ENCODE measurements at regions not wholly inside any gene's neighbourhood (a gene's known extent, or its start where the extent isn't known, plus 50 kb on each side); places are given as distances from the start of the nearest gene placed in this dataset.

DNA sequence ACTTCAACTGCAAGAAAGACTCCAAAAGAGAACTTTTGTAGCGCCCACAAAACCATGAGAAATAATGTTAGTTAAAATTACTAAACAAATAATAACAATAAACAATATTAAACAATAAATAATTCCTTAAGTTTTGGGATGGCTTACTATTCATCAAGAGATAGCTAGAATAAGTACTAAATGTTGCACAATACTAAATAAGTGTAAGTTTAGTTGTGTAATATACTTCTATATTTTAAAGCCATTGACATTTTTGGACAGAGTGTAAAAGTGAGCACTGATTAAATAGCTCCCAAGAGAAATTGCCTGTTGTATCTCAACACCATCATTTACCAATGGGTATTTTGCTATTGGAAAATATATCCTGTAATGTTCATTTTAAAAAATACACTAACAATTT is 166.7 kb downstream of the ALG10 start:
- no peak for DNase-seq (ENCODE audit: low read depth in 2 of 3, low spot score in 2 of 3)

DNA sequence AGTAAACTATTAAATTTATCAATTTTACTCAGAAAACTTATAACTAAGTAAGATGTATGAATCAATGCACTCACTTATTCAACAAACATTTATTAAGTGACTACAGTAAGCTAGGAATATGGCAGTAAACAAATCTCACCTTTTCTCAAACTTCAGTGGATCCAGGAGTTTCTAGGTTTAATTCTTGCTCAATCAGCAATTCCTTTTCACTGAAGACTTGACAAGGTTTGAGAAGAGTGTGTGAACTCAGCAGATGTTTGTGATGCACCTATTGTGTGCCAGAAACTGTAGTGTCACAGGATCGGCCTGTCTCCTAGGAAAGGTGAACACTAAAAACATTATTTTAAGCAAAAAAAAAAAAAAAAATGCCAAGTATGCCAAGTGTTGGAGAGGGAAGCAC is 167.8 kb downstream of the ALG10 start:
- DNase-seq (ENCODE audit: low read depth in 2 of 3, low spot score in 2 of 3): no peak

DNA sequence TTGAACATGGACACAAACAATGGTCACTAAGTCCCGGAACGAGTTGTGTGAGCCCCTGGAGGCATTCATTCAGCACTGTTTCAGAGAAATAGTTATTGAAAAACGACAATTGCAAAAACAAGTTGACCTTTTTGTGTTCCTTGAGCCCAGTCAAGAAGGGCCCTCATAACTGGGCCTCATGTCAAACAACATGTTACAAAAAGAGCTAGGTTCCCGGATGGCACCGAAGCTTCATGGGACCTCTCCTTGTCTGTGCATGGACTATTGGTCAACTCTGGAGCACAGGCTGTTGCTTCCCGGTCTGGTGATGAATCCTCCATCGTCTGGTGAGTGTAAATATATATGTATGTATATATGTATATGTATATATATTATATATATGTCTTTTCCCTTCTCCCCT is 176.6 kb downstream of the ALG10 start:
- no peak for DNase-seq (ENCODE audit: low read depth in 2 of 3, low spot score in 2 of 3)

DNA sequence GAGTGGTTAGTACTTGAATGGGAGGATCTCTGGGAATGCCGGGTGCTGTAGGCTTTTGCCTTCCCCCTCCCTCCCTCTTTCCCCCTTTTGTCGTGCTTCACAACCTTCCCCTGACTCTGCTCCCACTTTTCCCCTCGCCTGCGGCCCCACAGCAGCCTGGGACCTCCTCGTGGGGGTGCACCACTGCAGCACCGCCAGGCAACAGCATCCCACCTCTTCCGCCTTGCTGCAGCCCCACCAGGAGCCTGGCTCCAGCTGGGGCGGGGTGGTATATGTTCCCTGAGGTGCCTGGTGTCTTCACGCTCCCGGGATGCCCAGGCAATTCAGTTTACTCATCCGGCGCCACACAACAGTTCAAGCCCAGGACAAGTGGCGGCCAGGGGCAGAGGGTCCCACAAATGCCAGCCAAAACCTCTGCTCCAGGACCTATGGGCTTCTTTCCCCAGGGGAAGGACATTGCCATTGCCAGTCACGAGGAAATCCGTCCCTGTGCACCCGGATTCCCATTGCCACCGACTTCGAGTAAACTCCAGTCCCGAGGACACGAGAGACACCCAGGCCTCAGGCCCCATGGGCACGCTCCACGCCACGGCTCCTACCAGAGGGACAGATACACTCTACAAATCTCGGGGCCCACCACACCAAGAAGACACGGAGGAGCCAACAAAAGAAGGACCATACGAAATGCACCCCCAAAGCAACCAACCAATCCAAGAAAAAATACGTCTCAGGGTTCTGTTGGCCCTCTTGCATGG is 181.7 kb downstream of the ALG10 start:
- DNase-seq (ENCODE audit: low read depth in 2 of 3, low spot score in 2 of 3): no peak

DNA sequence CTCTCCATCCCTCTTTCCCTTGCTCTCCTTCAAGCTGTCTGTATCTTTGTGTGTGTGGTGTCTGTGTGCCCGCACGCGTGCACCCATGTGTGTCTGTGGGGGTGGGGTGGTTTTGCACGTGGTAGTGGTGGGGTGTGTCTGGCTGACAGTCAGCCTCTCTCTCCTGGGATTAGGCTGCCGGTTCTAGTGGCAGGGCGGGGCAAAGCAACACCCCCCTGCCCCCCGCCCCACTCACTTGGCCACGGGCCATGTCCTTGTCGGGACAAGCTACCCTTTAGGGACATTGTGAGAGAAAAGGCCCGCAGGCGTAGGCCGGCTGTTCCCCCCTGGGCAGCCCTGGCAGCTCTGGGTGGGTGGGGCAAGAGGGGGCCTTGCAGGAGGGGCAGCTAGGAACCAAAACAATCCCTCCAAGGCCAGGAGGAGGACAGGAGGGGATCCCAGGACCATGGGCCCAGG is 182.6 kb downstream of the ALG10 start:
- no peak for DNase-seq (ENCODE audit: low read depth in 2 of 3, low spot score in 2 of 3)

DNA sequence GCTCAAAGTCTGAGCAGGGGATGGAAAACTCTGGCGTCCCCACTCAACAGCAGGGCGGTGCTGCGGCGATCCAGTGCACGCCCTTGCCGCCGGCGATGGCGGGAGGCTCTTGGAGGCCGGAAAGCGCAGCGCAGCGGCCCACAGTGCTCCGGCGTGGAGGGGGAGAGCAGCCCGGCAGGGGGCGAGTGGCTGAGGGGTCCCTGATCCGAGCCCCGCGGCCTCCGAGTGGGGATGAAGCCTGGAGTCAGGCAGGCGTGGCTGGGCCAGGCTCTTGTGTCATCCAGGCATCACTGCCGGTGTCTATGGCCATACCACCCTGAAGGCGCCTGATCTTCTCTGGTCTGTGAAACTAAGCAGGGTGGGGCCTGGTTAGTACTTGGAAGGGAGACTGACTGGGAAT is 183.1 kb downstream of the ALG10 start:
- no peak for DNase-seq (ENCODE audit: low read depth in 2 of 3, low spot score in 2 of 3)

DNA sequence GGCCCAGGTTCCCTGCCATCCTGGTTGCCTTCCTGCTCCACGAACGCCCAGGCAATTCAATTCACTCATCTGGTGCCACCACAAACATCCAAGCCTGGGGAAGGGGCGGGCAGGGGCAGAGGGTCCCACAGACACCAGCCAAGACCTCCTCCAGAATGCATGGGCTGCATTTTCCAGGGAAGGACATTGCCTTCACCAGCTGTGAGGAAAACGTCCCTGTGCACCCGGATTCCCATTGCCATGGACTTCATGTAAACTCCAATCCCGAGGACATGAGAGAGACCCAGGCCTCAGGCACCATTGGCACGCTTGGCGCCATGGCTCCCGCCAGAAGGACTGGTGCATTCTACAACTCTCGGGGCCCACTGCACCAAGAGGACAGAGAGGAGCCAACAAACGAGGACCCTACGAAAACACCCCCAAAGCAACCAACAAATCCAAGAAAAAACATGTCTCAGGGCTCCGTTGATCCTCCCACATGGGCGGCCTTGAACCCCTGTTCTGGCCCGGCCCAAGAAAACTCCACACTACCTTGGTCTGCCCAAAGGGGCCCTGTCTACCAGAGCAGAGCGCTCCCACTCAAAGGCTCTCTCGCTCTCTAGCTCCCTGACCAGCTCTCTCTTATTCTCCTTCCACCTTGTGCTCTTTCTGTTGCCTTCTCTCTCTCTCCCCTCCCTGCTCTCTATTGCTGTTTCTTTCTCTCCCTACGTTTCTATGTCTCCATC is 183.9 kb downstream of the ALG10 start:
- no peak for DNase-seq (ENCODE audit: low read depth in 2 of 3, low spot score in 2 of 3)

DNA sequence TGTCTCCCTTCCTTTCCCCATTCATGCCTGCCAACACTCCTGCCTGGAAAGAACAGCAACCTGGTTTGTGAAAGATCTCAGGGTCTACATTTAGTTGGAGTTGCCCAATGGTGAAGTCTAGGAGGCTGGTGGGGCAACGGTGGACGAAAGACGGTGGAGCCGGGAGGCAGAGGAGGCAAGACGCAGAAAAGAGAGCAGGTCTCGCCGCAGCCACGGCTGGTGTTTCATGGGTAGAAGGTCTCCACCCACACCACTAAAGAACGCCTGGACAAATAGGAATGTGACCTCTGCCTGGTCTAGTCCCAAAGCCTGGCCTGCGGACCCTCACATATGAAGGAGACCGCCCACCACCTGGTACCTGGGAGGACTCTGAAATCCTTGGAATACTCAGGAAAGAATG is 185.6 kb downstream of the ALG10 start:
- DNase-seq (ENCODE audit: low read depth in 2 of 3, low spot score in 2 of 3): no peak

DNA sequence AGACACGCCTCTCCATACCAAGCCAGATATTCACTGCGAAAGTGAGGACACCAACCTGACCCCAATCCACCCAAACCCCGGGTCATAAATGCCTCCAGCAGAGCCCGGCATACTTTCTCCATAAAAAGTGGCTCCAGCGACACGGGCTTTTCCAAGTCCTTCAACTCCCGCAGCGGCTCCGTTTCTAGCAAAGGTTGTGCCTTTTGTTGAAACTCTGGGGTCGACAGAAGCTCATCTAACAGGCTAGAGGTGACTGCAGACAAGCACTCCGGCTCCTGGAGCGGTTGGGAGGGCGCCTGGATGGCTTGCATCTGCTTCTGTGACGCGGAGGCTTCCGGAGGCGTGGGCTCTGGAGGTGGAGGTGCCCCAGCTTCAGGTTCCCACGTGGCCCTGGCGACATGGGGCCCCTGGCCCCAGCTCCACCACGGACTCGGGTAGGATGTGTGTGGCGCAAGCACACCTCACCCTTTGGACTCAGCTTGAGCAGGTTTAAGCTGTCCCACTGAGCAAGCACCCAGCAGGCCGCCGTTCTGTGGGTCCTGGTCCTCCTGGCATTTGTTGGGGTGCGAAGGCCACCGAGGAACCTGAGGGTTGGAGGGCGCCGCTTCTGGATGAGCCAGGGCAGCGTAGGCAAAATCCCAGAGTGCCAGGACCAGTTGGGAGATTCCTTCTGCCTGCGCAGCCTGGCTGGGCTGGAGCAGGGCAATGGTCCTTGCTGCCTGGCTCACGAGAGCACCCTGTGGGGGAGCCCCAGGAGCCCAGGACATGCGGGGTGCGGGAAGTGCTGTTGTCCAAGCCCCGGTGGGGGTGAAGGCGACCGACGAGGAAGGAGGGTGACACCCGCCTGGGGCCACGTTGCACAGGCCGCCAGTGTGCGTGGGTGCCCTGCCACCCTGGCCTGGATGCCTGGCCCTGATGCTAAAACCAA is 186.3 kb downstream of the ALG10 start:
- DNase-seq (ENCODE audit: low read depth in 2 of 3, low spot score in 2 of 3): no peak

DNA sequence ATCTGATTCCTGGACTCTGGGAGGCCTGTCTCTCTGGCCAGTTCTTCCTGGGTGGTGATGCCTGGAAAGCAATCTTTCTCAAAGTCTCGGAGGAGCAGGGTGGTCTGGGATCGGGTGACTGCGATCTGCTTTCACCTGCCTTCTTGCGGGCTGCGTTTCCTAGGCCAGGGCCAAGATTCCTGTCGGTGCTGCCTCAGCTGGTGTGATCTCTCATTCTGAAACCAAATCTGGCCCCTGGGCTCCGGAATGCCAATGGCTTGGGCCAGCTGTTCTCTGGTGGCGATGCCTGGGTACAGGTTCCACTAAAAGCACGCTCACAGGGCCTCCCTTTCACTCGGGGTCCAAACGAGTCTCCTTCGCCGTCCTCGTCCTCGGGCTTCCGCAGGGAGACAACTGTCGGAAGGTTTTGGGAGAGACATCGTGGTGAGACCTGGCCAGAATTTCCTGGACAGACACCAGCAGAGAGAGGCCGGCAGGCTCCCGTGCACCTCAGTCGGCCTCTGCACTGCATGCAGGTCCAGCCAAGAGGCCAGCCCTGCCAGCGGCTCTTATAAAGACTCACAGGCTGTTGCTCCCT is 187.1 kb downstream of the ALG10 start:
- no peak for DNase-seq (ENCODE audit: low read depth in 2 of 3, low spot score in 2 of 3)

DNA sequence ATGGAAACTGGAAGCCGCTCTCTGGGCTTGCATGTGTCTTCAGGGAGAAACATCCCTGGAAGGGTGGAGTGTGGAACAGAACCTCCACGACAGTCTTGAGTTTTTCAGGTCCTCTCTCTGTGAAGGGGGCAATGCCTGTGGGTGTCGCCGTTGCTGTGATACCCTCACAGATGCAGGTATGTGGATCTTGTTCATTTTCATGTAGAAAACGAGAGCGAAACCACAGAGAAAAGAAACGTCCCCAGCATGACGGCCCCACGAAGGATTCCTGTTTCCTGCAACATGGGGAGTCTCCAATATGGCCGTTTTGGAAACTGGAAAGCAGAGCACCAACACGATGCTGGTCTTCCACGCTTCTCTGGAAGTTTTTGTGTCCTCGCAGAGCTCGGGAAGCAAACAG is 187.9 kb downstream of the ALG10 start:
- no peak for DNase-seq (ENCODE audit: low read depth in 2 of 3, low spot score in 2 of 3)

DNA sequence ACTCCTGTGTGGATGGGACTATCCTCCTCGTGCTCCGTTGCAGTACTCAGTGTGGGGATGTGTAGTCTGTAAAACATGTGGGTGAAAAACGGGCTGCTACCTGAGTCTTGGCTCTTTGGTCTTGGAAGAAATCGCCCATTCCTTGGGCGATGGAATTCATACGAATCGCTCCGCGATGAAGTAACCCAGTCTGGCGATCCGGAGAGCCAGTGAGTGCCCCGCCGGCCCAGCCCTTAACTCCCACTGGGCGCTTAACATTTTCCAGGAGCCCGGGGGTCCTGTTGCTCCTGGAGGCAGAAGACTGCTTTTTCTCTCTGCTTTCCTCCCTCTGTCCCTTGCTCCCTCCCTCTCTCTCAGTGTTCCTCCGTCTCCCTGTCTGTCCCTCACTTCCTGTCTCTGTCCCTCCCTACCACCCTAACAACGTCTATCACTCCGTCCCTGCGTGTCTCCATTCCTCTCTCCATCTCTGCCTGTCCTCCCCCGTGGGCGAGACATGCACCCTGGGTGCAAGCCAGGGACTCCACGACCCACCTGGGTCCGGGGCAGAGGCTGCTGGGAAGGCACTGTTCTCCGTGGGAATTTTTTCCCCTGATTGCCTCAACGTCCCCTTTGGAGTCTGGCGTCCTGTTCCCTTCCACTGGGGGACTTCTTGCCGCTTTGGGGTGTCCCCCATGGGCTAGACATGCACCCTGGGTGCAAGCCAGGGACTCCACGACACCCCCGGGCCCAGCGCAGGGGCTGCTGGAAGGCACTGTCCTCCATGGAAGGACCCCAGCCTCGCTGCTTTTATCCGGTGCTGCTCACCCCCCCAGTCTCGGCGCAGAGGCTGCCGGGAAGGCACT is 188.6 kb downstream of the ALG10 start:
- no peak for DNase-seq (ENCODE audit: low read depth in 2 of 3, low spot score in 2 of 3)

DNA sequence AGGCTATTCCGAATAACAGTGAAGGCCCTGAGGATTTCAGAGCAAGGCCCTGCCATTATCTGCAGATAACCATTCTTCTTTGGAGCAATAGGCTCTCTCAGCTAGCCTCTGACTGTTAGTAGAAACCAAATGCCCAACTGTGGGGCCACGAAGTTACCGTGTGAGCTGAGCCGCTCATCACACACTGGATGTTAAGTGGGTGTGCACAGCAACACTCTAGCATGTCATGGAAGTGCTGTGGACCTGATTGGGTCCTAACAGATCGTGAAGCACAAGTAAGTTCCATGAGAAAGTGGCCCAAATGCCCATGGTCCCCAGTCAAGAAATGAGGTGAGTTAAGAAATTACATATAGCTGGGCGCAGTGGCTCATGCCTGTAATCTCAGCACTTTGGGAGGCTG is 190.4 kb downstream of the ALG10 start:
- DNase-seq (ENCODE audit: low read depth in 2 of 3, low spot score in 2 of 3): no peak

DNA sequence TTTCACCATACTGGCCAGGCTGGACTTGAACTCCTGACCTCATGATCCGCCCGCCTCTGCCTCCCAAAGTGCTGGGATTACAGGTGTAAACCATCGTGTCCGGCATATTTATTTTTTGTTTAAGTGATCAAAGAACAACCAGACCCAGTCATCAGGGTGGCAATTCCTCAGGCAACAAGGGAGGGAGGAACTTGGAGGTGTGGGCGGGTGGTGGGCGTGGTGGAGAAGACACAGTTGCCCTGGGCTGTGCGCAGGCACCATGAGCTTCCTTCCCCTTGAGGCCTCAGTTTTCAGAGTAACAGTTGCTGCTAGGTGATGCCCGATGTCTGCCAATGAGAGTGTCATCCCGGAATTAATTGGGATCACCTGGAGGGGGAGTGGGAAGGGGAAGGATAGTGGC is 191.7 kb downstream of the ALG10 start:
- DNase-seq (ENCODE audit: low read depth in 2 of 3, low spot score in 2 of 3): no peak

DNA sequence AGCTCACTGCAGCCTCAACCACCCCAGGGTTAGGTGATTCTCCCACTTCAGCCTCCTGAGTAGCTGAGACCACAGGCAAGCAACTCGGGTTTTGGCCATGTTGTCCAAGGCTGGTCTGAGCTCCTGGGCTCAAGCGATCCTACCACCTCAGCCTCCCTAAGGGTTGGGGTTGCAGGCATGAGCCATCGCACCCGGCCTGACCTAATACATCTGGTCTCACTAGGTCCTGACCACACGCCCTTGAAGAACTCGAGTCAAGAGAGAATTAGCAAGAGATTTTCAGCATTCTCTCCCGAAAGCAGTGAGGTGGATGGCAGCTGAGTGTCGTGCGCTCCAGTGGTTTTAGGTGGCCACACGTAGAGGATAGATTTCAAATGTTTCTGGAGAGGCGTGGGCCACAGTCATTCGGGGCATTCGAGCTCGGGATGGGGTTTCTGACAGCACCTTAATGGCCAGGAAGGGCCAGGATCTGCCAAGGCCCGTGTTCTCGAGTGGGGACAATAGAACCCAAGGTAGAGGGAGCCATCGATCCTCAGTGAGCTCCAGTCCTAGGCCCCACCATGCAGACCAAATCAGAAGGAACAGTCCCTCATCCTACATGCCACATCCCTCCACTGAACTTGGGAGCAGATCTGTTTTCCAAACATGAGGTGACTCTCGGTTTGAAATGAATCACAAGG is 193.1 kb downstream of the ALG10 start:
- no peak for DNase-seq (ENCODE audit: low read depth in 2 of 3, low spot score in 2 of 3)

DNA sequence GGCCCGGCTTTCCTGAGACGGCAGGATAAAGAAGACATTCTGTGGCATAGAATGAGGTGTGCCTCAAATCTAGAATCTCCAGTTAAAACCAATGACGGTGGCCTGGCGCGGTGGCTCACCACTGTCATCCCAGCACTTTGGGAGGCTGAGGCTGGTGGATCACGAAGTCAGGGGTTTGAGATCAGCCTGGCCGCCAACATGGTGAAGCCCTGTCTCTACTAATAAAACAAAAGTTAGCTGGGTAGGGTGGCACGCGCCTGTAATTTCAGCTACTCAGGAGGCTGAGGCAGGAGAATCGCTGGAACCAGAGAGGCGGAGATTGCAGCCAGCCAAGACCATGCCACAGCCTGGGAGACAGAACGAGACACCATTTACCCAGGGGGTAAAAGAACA is 193.6 kb downstream of the ALG10 start:
- no peak for DNase-seq (ENCODE audit: low read depth in 2 of 3, low spot score in 2 of 3)

DNA sequence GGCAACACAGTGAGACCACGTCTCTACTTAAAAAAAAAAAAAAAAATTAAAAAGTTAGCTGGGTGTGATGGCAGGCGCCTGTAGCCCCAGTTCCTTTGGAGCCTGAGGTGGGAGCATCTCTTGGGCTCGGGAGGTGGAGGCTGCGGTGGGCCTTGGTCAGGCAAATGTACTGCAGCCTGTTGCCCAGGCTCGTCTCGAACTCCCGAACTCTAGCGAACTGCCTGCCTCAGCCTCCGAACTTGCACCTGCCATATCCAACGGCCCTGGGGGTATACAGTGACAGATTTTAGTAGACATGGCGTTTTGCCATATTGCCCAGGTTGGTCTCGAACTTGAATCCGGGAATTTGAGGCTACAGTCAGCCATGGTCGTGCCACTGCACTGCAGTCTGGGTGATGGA is 195.4 kb downstream of the ALG10 start:
- no peak for DNase-seq (ENCODE audit: low read depth in 2 of 3, low spot score in 2 of 3)

DNA sequence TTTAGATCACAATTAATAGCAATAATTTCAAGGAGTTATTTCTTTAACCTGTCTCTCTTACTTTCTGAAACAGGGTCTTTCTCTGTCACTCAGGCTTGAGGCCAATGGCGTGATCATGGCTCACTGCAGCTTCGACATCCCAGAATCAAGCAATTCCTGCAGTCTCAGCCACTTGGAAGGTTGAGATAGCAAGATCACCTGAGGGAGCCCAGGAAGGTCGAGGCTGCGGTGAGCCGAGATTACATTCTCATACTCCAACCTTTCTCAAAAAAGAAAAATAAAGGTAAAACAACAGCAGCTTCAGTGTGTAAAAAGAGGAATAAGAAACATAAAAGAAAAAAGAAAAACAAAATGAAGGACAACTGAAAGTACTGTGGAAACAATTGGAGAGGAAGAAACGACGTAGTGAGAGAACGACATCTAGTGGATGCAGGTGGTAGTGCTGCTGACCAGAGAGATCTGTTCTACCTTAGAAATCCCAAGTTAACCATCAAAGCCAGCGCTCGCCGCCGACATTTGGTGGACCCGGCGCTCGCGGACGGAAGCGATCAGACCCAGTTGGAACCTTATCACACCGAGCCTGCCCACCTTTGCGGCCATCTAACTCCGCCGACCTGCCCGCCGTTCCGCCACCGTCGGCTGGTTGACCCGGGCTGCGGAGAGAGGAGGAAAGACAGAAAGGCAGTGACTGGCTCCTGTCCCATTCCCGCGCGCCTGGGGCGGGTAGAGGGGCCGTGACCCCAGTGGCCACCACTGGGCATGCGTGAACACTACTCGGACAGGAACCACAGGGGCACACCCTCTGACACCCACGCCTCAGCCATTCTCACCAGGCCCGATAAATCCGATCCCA is 196.1 kb downstream of the ALG10 start:
- DNase-seq (ENCODE audit: low read depth in 2 of 3, low spot score in 2 of 3): peak; percentile 14 to 31 (median 26)

All from activated CD8-positive, alpha-beta memory T cell treated with anti-CD3 and anti-CD28 coated beads for 48 hours (primary cell).